ENCODE measurements at regions not wholly inside any gene's neighbourhood (a gene's known extent, or its start where the extent isn't known, plus 50 kb on each side); places are given as distances from the start of the nearest gene placed in this dataset.

GRCh38 chr5:98578438-98578837 is 195.0 kb upstream of the RGMB start:
- H3K27me3 ChIP-seq: no peaks in the 10 kb centered on the region
- DNase-seq: no peak

GRCh38 chr5:98581112-98581997 is 192.1 kb upstream of the RGMB start:
- H3K4me1 ChIP-seq: no peaks in the 10 kb centered on the region
- no peaks in the 10 kb centered on the region for H3K27me3 ChIP-seq
- no peaks in the 10 kb centered on the region for H3K9me3 ChIP-seq
- no peaks in the 10 kb centered on the region for H3K36me3 ChIP-seq
- DNase-seq: no peak
- TF ChIP-seq CTCF (IDR thresholded peaks at IDR 0.05): no peak
- H3K4me3 ChIP-seq: no peak overlapping the region
- intact Hi-C loops (cut with DNase I; ENCODE audit: low total_unique reads): no loop called here
- no peak overlapping the region for H3K27ac ChIP-seq

More at GRCh38 chr5:98578438-98578837, 195.0 kb upstream of the RGMB start:
- Histone ChIP-seq H3K36me3 (no peaks in the 10 kb centered on the region), H3K9me3 (no peaks in the 10 kb centered on the region), H3K4me1 (no peaks in the 10 kb centered on the region), H3K4me3 (no peak overlapping the region), H3K27ac (no peak overlapping the region)
- intact Hi-C loops (cut with DNase I; ENCODE audit: low total_unique reads): no loop called here
- TF ChIP-seq POLR2A (IDR thresholded peaks at IDR 0.05): no peak
- no peak for TF ChIP-seq CTCF (IDR thresholded peaks at IDR 0.05)

- H3K27ac ChIP-seq: no peak overlapping the region
- H3K4me1 ChIP-seq: no peaks in the 10 kb centered on the region
- no peaks in the 10 kb centered on the region for H3K9me3 ChIP-seq
- DNase-seq: no peak
- intact Hi-C loops (cut with DNase I; ENCODE audit: low total_unique reads): no loop called here
- H3K4me3 ChIP-seq: no peak overlapping the region
- H3K27me3 ChIP-seq: no peaks in the 10 kb centered on the region
- no peaks in the 10 kb centered on the region for H3K36me3 ChIP-seq
- TF ChIP-seq CTCF (IDR thresholded peaks at IDR 0.05) (no peak), POLR2A (IDR thresholded peaks at IDR 0.05) (no peak)
Measured at GRCh38 chr5:98583586-98583985, 189.9 kb upstream of the RGMB start.

- Histone ChIP-seq H3K4me1 (no peaks in the 10 kb centered on the region), H3K27ac (no peak overlapping the region), H3K9me3 (no peaks in the 10 kb centered on the region), H3K36me3 (no peaks in the 10 kb centered on the region), H3K4me3 (no peak overlapping the region), H3K27me3 (no peaks in the 10 kb centered on the region)
- intact Hi-C loops (cut with DNase I; ENCODE audit: low total_unique reads): no loop called here
- DNase-seq: no peak
- TF ChIP-seq POLR2A (IDR thresholded peaks at IDR 0.05): no peak
- no peak for TF ChIP-seq CTCF (IDR thresholded peaks at IDR 0.05)
Measured at GRCh38 chr5:98585661-98586310, 187.7 kb upstream of the RGMB start.

- DNase-seq: no peak
- TF ChIP-seq CTCF (IDR thresholded peaks at IDR 0.05) (no peak), POLR2A (IDR thresholded peaks at IDR 0.05) (no peak)
- Histone ChIP-seq H3K36me3 (no peaks in the 10 kb centered on the region), H3K4me3 (no peak overlapping the region), H3K27me3 (no peaks in the 10 kb centered on the region), H3K9me3 (no peaks in the 10 kb centered on the region), H3K4me1 (no peaks in the 10 kb centered on the region), H3K27ac (no peak overlapping the region)
- intact Hi-C loops (cut with DNase I; ENCODE audit: low total_unique reads): no loop called here
Measured at GRCh38 chr5:98586581-98586980, 186.9 kb upstream of the RGMB start.

Measured in uterus (tissue), 3 donors.